LHCN-M2 (cell line): ENCODE measurements at regions not wholly inside any gene's neighbourhood (a gene's known extent, or its start where the extent isn't known, plus 50 kb on each side); places are given as distances from the start of the nearest gene placed in this dataset.
"Not testable (repeated sequence)": the region's sequence is repeated elsewhere in the genome, so short reads cannot be mapped to it uniquely, and the experiment has no call there.

Experiments
- DNase-seq: peaks from one replicate; pipeline ENCODE4 v3.0.0-alpha.2; 2012; ENCODE audit warnings: low read depth

DNA sequence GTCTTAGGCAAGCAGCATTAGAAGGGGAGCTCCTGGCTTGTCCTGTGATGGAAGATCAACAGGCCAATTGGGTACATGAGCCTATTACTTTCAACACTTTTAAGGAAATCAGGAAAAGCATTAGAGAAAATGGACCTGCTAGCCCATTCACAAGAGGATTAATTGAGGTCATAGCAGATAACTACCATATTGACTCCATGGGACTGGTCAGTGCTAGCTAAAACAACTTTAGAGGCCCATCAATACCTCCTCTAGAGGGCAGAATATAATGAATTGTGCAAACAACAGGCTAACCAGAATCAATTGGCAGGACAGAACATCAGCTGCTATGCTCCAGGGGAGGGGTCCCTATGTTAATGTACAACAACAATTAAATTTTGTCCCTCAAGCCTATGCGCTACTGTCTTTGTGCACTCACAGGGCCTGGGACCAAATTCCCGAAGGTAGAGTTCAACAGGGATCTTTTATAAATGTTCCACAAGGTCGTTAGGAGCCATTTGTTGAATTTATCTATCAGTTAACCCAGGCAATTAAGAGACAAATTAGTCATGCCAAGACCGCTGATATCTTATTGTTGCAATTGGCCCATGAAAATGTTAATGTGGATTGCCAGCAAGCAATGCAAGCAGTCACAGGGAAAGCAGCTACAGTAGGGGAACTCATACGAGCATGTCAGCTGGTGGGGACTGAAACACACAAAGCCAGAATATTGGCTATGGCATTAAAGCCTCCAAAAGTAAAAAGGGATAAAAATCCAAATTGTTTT is 106.6 kb upstream of the BTN3A2 start:
- DNase-seq = no peak

DNA sequence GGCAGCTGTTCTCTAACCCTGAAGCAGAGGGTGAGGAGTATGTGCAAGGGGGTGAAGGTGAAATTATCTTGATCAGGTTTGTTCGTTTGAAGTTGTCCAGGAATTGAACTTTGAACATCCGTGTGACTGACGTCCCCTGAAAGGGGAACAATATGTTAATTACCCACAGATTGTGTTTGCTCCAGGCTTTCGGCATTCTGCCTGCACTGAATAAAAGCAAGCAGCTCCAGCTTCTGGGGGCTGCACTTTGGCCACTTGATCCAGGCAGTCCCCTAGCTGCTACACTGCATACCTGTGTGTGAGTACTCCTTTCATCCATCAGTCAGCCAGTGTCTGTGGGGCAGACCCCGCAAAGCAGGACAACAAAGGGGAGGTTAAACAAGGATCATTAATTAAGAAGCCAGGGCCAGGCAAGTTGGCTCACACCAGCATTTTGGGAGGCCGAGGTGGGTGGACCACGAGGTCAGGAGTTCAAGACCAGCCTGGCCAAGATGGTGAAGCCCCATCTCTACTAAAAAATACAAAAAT is 104.8 kb upstream of the BTN3A2 start:
- no peak for DNase-seq

DNA sequence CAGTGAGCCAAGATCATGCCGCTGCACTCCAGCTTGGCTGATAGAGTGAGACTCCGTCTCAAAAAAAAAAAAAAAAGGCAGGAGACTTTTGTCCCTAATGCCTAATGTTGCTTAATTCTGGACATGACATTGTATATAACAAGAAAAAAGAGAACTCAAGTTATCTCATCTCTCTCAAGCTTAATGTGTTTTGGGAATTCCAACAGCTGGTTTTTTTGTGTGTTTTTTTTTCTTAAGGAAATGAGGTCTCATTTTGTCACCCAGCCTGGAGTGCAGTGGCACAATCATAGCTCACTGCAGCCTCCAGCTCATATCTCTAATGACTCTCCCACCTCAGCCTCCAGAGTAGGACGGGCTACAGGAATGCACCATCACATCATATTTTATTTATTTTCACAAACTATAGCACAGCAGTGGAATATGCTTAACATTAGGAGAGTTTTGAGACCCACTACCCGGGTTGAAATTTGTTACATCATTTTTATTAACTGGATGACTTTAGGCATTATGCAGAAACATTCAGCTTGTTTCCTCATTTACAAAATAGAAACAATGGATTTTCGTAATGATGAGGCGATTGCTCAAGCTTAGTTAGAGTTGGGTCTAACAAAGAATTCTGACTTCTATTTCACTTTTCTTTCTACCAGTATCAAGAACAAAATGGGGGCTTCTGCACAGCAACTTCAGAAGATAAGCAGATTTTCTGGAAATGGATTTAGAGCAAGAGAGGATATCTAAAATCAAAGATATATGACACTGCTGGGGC is 104.1 kb upstream of the BTN3A2 start:
- no peak for DNase-seq

DNA sequence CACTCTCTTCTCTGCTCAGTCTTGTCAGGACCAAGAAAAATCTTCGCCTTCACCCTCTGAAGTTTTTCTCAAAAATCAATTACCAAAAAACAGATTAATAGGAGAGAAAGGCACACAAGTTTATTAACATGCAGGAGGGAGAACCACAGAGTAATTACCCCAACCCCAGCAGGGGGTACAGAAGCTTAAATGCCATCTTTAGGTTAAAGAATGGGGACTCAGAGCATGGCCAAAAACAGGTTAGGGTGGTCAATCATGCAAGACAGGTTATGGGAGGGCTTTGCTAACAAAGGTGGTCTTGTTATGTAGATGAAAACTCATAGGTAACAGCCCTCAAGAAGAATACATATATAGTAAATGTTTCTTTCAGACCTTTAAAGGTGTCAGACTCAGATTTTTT is 100.5 kb upstream of the BTN3A2 start:
- DNase-seq = no peak

DNA sequence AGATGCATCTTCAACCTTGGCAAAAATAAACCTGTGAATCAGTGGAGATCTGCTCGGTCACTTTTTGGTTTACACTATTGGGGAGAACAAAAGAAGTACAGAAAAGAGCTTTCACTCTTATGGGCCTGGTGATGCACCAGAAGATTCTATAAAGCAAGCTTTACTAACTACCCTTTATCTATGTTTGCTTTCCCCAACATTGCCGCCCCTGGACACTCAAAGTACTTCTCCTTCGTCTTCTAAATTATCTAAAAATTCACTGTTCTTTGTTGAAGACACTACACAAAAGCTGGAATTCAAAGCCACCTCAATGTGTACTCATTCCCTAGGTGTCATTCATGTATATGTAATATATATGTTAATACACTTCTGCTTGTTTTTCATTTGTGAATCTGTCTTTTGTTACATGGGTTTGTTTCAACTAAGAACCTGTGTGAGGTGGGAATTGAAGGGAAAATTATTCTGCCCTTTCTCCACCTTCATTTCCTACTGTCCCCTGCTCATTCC is 97.9 kb upstream of the BTN3A2 start:
- no peak for DNase-seq

DNA sequence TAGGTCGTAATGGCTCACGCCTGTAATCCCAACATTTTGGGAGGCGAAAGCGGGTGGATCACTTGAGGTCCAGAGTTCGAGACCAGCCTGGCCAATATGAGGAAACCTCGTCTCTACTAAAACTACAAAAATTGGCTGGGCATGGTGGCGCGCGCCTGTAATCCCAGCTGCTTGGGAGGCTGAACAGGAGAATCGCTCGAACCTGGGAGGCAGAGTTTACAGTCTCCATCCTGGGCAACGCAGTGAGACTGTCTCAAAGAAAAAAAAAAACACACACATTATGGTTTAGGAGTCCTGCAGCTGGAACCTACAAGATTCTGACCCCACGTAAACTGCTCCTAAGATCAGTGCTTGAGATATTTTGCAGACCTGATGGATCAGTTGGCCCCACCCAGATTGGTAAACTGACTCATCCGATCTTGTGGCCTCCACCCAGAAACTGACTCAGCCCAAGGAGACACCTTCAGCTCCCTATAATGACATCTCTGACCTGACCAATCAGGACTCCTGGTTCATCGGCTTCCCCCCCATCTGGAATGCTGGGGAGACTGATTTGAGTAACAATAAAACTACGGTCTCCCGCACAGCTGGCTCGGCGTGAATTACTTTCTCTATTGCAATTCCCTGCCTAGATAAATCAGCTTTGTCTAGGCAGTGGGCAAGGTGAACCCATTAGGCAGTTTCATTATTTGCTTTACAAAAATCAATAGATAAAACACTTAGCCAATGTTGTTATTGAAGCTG is 96.2 kb upstream of the BTN3A2 start:
- no peak for DNase-seq

DNA sequence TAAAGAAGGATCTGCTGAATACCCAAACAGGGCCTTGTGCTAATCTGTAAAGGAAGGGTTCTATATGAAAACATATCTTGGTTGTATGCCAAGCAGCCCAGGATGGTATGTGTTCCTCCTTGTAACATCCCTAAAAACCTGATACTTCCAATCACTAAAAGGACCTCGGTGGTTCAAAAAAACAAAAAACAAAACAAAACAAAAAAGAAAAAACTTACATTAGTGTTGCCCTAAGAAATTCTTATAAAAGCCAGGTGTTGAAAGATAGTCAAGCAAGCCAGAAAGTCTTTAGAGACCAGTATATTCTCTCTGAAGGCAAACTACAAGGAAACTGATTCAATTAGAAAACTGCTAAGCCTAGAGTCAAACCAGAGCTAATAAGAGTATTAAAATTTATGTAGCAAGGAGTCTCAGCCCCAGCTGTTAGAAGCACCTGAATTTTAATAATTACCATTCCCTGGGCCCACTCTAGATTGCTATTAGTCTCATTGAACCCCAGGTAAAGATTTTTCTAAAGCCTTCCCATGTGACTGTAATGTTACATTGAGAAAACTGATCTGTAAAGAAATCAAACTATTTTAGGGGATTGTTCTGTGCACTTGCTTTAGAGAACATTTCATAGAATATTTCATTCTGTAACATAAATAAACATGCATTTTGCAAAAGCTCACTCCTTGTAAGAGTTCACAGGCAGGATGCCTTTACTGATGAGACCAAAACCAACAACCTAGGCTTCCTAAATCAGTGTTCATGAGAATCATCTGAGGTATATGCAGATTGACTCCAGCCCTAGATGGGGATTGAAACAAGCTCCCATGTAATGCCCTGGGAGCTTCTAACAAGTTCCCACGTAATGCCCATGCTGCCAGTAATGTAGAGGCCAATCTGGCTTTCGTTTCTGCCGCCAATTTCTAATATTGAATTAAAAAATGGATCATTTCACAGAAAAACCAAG is 95.2 kb upstream of the BTN3A2 start:
- no peak for DNase-seq

DNA sequence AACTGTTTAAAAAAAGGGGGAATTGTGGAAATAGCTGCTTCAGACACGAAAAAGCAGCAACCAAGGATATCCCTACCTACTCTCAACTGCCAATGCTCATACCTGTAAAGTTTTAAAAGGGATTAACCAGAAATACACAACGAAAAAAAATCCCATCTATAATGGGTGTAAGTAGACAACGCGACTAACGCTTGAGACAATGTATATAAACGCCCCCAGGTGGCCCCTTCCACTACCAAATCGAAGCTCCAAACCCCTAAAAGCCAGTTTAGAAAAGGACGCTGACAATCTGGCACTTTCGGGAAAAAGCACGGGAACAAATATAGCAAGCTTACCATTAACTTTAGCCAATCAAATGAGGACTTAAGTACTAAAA is 94.5 kb upstream of the BTN3A2 start:
- DNase-seq = no peak

DNA sequence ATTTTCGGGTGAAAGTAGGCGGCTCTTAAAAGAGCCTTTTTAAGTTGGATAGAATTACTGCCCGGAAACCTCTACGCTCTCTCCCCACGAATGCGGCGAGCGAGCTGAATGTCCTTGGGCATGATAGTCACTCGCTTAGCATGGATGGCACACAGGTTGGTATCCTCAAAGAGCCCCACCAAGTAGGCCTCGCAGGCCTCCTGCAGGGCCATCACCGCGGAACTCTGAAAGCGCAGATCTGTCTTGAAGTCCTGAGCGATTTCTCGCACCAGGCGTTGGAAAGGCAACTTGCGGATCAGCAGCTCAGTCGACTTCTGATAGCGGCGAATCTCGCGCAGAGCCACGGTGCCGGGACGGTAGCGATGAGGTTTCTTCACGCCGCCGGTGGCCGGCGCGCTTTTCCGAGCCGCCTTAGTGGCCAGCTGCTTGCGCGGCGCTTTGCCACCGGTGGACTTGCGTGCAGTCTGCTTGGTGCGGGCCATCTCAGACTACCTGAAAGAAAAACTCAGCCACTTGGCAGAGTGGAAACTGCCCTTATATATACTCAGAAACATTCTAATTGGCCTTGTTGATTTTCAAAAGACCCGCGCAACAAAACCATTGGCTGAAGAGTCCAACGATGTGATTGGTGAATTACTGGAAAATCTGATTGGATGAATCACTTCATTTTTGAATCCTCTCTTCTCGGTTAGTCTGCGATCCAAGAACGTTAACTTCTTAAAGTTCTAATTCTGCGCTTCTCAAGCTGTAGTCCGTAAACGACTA is 93.9 kb upstream of the BTN3A2 start:
- no peak for DNase-seq

DNA sequence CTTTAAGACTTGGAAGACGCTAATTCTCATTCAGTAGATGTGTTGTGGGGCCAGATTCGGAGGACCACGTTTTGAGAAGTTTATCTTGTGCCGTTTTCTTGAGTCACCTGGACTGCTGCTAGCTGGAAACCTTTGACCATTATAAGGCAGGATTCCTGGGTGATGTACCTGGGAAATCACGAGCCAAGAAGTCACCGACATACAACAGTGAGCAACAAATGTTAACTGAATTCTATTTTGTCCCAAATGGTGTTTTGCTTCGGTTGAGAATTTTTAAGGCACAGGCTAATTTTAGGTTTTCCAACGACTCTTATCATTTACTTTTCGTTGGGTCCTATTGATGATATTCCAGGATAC is 93.4 kb upstream of the BTN3A2 start:
- no peak for DNase-seq

DNA sequence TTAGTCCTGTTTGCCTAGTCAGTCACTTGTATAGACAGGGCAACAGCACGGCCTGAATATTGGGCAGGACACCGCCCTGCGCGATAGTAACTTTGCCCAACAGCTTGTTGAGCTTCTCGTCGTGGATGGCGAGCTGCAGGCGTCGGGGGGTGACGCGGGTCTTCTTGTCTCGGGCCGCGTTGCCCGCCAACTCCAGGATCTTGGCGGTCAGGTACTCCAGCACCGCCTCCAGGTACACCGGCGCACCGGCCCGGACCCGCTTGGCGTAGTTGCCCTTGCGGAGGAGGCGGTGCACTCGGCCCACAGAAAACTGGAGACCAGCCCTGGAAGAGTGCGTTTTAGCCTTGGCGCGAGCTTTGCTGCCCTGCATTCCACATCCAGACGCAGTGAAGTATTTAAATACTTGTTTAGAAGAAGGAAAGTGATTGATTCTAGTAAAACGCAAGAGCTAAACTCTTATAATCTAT is 92.8 kb upstream of the BTN3A2 start:
- no peak for DNase-seq

DNA sequence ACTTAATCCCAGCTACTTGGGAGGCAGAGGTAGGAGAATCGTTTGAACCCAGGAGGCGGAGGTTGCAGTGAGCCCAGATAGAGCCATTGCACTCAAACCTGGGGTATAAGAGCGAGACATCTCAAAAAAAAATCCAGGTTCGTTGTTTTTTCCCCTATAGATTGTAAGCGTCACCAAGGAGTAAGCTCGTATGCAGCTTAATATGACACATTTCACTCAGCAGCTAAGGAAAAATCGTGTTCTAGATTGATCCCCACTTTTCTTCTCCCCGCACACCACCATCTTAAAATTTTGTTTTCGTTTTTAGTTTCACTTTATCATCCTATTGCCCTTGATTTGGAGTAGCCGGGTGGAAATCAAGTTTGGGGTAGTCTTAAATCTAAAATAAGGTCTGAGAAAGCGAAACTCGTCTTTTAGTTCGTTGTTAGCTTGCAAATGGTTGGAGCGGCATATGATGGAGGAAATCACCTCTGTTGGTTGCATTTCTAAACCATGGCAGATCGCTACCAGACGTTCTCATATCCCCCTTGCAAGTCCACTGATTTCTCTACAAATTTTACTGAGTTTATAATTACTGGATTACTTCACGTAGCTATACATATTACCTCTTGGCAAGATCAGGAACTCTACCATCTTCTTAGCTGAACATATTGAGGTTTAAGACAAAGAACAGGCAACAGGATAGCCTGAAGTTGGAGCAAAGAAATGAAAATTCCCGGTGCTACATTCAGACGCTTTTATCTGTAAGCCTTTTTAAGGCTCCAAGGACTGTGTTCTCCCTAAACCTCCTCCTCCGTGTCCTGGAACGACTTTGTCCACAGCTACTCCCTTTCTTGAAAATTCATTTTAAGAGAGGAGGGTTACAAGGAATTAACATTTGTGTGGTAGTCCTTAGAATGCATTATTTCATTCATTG is 91.1 kb upstream of the BTN3A2 start:
- DNase-seq = peak; percentile 58

DNA sequence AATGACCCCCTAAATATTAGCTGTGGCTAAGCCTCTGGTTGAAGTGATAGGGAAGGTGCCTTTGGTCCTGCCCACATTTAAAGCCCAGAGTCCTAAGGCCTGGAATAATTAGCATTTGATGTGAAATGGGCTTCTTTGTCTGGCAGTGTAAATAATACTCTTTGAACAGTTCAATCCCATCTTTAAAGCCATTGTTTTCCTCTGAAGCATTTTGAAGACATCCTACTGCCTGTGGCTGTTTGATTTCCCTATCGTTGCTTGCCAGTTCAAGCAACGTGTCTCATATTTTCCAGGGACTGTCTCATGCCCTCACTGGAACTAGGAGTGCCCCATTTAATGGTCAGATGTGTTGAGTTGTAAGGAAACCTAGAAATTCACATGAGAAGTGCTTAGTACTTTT is 89.3 kb upstream of the BTN3A2 start:
- no peak for DNase-seq

DNA sequence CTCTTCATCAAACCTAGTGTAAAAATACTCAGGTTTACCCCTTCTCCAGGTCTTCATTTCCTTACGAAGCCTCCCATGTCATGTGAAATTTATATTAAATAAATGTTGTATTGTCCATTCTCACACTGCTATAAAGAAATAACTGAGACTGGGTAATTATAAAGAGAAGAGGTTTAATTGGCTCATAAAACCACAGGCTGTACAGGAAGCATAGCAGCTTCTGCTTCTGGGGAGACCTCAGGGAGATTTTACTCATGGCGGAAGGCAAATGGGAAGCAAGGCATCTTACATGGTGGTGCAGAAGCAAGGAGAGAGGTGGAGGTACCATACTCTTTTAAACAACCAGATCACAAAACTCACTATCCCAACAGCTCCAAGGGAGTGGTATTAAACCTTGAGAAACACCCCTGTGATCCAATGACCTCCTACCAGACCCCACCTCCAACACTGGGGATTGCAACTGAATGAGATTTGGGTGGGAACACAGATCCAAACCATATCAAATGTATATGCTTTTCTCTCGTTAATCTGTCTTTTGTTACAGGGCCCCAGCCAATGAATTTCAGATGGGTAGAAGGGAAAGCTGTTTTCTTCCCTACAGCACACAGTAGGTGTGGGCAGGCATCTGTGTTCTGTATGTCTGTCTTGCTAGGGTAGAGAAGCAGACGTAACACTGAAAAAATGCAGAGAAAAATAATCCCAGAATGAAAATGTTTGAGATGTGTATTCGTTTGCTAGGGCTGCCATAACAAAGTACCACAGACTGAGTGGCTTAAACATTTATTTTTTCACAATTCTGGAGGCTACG is 88.0 kb upstream of the BTN3A2 start:
- no peak for DNase-seq

DNA sequence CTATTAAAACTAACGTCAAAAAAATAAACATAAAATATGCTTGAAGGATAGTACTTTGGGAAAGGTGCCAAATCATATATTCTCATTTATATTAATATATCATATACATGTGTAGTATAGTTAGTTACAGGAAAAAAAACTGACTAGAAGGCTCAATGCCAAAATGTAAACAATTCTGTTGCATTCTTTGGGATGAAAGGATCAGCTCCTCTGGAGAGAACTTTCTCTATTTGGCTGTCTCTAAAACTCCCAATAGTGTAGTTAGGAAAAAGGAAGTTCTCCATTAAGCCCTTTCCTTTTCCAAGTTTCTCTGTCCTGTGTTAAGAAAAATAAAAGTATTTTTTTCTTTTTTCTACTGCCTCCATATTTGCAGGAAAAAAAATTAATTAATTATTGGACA is 86.5 kb upstream of the BTN3A2 start:
- DNase-seq = no peak

DNA sequence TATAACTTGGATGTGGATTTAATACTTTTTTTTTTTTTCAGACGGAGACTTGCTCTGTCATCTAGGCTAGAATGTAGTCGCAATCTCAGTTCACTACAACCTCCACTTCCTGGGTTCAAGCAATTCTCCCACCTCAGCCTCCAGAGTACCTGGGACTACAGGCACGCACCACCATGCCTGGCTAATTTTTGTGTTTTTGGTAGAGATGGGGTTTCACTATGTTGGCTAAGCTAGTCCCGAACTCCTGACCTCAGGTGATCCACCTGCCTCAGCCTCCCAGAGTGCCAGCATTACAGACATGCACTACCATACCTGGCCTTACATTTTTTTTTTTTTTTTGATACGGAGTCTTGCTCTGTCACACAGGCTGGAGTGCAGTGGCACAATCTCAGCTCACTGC is 85.6 kb upstream of the BTN3A2 start:
- DNase-seq = not testable (repeated sequence)

DNA sequence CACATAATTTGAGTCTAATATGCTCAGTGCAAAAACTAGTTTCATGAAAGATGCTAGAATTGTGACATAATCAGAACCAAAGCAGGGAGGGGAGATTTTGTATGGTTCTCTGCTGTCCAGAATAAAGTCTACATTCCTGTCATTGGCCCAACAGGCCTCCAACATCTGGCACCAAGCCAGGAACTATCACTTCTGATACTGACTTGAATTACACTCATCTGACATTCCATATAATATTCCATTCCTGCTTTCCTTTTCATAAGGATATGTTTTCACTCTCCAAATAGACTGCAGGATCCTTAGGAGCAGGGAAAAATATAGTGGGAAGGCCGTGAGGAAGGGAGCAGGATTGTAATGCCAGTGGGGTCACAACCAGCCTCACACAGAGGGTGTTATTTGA is 84.6 kb upstream of the BTN3A2 start:
- DNase-seq = no peak

DNA sequence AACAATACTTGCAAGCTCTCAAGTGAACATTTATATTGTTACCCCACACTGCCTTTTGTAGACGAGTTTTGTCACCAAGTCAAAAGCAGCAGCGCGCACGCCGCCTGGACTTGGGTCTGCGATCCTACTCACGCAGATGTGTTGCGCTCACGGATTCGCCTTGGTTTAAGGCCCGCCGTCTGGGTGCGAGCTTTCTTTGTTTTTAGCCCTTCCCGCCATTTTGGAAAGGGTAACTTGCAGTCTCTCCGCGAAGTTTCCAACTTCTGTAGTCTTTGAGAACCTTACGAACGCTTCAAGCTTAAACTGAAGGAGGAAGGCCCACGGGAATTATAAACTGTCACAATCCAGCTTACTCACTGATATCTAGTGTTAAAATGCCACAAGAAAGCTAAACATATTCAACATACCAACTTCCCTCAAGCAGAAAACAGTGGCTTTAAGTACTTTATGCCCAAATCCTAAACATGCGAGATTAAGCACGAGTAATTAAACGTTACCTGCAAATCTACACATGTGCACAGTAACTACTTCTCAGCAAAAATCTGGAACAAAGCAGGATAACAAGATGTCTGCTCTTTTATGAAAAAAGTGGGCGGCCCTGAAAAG is 80.4 kb upstream of the BTN3A2 start:
- peak; percentile 39 for DNase-seq
